ENCODE measurements at regions not wholly inside any gene's neighbourhood (a gene's known extent, or its start where the extent isn't known, plus 50 kb on each side); places are given as distances from the start of the nearest gene placed in this dataset.

DNA sequence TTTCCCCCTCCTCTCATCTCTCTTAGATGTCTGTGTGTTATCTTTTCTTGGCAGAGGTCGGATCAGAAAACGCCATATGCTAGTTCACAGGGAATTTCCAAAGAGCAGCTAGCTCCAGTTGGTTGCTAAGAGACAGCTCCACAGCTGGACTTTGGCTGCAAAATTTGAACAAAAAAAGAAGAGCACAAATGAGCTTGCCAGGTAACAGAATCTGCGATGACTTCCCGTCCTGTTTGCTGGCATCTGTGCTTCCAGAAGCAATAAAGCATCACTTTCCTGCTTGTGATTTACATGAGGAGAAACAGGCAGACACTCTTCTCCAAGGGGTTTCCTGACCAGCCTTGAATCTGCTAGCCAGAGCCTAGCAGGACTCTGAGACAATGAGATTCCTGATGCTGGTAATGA is 596.0 kb upstream of the B3GAT1 start:
- TF ChIP-seq POLR2A (IDR thresholded peaks at IDR 0.05), result no peak
- TF ChIP-seq, protein P1, sequence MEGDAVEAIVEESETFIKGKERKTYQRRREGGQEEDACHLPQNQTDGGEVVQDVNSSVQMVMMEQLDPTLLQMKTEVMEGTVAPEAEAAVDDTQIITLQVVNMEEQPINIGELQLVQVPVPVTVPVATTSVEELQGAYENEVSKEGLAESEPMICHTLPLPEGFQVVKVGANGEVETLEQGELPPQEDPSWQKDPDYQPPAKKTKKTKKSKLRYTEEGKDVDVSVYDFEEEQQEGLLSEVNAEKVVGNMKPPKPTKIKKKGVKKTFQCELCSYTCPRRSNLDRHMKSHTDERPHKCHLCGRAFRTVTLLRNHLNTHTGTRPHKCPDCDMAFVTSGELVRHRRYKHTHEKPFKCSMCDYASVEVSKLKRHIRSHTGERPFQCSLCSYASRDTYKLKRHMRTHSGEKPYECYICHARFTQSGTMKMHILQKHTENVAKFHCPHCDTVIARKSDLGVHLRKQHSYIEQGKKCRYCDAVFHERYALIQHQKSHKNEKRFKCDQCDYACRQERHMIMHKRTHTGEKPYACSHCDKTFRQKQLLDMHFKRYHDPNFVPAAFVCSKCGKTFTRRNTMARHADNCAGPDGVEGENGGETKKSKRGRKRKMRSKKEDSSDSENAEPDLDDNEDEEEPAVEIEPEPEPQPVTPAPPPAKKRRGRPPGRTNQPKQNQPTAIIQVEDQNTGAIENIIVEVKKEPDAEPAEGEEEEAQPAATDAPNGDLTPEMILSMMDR (IDR thresholded peaks at IDR 0.05), result no peak

Data from body of pancreas (tissue), 4 donors.